HUES6 (cell line): ENCODE measurements at regions not wholly inside any gene's neighbourhood (a gene's known extent, or its start where the extent isn't known, plus 50 kb on each side); places are given as distances from the start of the nearest gene placed in this dataset.

Experiments
- H3K27ac ChIP-seq: 2 replicates; pipeline ENCODE4 v1.7.0; 2013; ENCODE audit warnings: low read depth, mild to moderate bottlenecking, low read length, inconsistent platforms
- H3K27me3 ChIP-seq: 2 replicates; pipeline ENCODE4 v1.6.1; 2013; ENCODE audit warnings: low read length; ENCODE audit not compliant: control insufficient read depth, insufficient read depth
- H3K36me3 ChIP-seq: 2 replicates; pipeline ENCODE4 v1.6.1; 2013; ENCODE audit warnings: low read length; ENCODE audit not compliant: control insufficient read depth, insufficient read depth
- H3K4me1 ChIP-seq: 2 replicates; pipeline ENCODE4 v1.6.1; 2013; ENCODE audit warnings: low read length; ENCODE audit not compliant: control insufficient read depth, insufficient read depth
- H3K4me3 ChIP-seq: 2 replicates; pipeline ENCODE4 v1.5.1; 2013; ENCODE audit warnings: low read depth, low read length
- H3K9ac ChIP-seq: one replicate; pipeline ENCODE4 v1.6.1; 2013; ENCODE audit warnings: mild to moderate bottlenecking, low read length
- H3K9me3 ChIP-seq: 2 replicates; pipeline ENCODE4 v1.6.1; 2013; ENCODE audit warnings: low read depth, low read length; ENCODE audit not compliant: control insufficient read depth, insufficient read depth

DNA sequence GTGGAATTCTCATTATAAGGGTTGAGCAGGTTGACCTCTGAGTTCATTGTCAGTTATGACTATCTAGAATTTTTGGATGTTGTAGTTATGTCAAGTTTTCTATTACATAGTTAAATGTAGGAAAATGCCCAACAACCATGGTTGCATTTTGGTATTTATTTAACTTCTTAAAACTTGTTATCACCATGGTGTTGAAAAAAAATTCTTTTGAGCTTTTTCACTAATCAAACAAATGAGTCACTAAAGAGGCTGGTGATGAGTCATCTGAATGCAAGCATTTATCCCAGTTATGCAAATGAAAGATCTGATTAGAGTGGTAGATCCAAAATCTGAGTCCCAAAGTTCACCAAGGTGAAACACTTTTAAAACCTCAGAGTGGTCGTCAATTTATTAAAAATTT is 624.7 kb upstream of the IGFBP3 start:
- Histone ChIP-seq H3K4me3 (no peak overlapping the region), H3K9me3 (no peaks in the 10 kb centered on the region), H3K9ac (no peak overlapping the region), H3K27me3 (no peaks in the 10 kb centered on the region), H3K36me3 (no peaks in the 10 kb centered on the region), H3K4me1 (peaks cover 19% of the 10 kb centered on the region), H3K27ac (no peak overlapping the region)

DNA sequence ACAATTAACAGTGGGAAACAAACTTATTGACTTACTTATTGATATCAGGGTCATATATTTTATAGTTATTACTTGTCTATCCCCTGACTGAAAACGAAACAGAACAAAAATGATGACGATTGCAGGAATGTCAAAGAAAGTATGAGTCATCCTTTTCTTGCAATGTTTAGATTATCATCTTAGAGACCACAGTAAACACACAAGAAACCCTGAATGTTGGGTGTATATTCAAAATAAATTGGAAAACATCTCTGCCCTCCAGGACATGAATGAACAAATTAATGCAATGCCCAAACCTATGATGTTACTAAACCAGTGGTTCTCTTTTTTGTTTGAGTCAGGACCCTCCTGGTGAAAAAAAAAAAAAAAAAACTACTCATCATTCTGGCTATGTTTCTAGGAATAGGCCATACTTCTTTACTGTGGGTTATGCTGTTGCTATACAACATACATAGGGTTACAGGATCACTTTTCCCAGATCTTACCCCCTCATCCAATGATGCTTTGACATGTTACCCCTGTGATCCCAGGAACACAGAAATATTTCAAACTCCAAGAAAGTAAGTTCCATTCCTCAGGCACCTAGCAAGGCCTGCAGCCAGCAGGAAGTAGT is 623.4 kb upstream of the IGFBP3 start:
- Histone ChIP-seq H3K4me3 (no peak overlapping the region), H3K4me1 (peaks cover 28% of the 10 kb centered on the region), H3K36me3 (no peaks in the 10 kb centered on the region), H3K9me3 (no peaks in the 10 kb centered on the region), H3K27ac (no peak overlapping the region), H3K9ac (no peak overlapping the region), H3K27me3 (no peaks in the 10 kb centered on the region)

DNA sequence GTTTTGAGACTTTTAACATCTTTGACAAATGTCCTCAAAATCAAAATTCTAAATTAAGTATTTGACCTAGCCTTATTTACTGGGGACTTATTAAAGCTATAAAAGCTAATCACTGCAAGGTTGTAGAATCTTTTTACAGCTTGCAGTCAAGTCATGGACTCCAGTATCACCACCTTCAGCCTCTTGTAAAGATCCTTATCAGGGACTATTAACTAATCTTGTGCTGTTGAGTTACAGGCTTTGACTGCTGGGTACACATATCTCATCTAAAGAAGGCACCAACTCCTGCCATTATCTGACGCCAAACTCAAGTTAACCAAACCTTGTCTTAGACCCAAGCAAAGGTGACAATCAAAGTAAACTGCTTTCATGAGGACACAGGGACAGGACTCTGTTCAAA is 621.0 kb upstream of the IGFBP3 start:
- Histone ChIP-seq H3K27me3 (no peaks in the 10 kb centered on the region; the same call in 1 of the 2 replicates), H3K27ac (no peak overlapping the region), H3K4me1 (peaks cover 29% of the 10 kb centered on the region), H3K4me3 (no peak overlapping the region), H3K36me3 (no peaks in the 10 kb centered on the region), H3K9ac (no peak overlapping the region), H3K9me3 (no peaks in the 10 kb centered on the region)

DNA sequence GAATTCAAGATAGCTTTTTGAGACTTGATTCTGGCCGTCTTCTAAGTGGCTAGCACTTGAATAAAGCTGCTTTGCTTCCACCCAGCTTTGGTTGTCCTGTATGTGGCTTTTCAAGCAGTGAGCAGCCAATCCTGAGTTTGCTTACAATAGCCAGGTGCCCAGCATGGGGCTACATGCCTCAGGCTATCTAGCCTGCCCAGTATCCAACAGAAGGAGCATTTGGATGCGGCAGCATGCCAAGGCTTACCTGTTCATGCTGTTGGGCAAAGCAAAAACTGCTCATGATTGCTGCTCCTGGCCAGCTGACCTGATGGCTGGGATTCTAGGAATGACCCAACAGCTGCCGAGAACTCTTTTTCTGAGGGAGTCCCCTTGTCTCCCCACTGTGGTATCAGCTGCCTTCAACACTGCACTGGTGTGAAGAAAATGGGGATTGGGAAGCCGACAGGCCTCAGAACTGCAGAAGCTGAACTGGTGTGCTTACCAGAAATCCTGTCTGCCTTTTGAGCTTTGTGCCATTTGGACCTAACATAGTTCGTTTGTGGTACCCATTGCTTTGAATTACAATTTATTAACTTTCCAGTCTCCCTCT is 618.9 kb upstream of the IGFBP3 start:
- Histone ChIP-seq H3K27me3 (peaks cover 11% of the 10 kb centered on the region; the same call in 1 of the 2 replicates), H3K9ac (no peak overlapping the region), H3K4me3 (no peak overlapping the region), H3K4me1 (peaks cover 32% of the 10 kb centered on the region), H3K9me3 (peaks cover 4% of the 10 kb centered on the region), H3K36me3 (no peaks in the 10 kb centered on the region), H3K27ac (no peak overlapping the region)

DNA sequence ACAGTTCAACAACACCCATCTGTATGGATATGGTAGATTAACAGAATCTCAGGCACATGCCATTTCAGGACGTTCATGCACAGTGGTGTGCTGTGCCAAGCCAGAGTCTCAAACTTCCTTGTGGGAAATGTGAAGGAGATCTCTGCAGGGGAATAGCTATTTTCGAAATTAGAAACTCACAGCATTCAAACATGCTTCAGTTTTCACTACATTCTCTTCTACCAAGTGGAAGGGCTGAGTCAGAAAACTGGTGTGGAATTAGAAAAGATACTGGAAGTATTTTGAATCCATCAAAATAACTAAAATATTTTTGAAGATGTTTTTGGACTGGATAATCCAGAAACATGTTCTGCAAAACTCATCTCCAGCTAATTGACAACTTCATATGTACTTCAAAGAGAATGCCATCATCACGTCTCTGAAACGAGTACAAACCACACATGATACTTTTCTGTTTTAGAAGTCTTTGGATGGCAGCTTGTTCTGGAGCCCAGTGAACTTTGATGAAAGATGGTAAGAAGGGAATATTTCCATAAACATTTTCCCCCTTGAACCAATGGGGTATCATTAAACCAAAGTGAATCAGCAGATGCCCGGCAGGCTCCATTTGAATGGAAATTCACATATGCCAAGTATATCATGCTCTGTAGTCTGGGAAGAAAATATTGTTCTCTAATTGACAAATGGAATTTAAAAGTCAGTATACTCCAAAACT is 616.3 kb upstream of the IGFBP3 start:
- H3K9me3 ChIP-seq = peaks cover 4% of the 10 kb centered on the region
- no peak overlapping the region for H3K4me3 ChIP-seq
- peaks cover 25% of the 10 kb centered on the region; the same call in 1 of the 2 replicates for H3K27me3 ChIP-seq
- H3K9ac ChIP-seq = no peak overlapping the region
- H3K4me1 ChIP-seq = peaks cover 28% of the 10 kb centered on the region
- H3K36me3 ChIP-seq = no peaks in the 10 kb centered on the region
- no peak overlapping the region for H3K27ac ChIP-seq

DNA sequence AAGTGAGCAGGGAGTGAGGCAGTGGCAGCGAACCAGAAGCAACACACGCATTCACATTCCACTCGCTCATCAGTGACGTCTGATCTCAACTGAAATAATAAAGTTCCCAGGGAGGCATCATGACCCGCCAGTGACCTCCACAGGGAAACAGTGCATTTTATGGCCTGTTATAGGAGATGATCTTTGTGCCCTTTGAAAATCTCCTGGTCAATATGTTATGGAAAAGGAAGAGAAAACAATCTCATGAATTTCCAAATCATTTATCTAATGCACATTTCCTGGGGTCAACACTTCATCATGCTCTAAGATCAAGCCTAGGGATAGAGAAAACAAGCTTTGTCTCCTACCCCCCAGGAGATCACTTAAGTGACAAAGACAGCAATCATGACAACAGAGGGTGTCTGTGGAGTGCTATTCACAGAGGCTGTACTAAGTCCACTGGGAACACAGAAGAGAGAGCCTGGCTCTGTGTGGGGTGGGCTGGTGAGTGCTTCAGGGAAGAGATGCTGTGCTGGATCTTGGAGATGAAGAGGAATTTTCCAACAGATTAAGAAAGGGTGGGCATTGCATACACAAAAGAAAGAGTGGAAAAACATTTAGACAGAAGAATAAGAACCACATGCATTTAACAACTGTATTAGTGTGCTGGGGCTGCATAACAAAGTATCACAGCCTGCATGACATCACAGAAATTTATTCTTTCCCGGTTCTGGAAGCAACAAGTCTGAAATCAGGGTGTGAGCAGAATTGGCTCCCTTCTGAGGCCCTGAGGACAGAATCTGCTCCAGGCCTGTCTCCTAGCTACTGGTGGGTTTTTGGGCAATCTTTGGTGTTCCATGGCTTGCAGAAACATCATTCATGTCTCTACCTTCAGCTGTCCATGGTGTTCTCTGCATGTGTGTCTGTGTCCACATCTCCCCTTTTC is 613.9 kb upstream of the IGFBP3 start:
- H3K36me3 ChIP-seq = no peaks in the 10 kb centered on the region
- no peak overlapping the region; the same call in 1 of the 2 replicates for H3K4me3 ChIP-seq
- no peak overlapping the region for H3K9ac ChIP-seq
- H3K9me3 ChIP-seq = peaks cover 12% of the 10 kb centered on the region
- peaks cover 24% of the 10 kb centered on the region for H3K4me1 ChIP-seq
- no peak overlapping the region for H3K27ac ChIP-seq
- H3K27me3 ChIP-seq = peaks cover 25% of the 10 kb centered on the region; the same call in 1 of the 2 replicates

DNA sequence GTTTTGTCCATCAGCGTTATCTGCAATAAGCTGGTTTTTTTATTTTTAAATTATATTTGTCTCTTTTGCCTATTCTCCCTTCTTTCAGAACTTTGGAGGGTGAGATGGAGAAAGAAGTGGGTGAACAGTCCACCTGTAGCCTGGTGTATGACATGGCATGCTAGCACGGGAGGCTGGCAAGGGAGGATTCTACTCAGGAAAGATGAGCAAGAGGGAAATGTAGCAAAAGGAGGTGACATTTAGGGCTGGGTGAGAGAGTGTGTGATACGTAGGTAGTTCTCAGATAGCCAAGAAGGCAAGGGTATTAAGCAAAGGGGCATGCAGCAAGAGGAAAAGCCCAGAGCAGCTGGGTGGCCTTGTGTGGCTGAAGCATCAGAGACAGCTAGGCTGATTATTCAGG is 612.9 kb upstream of the IGFBP3 start:
- H3K4me3 ChIP-seq = no peak overlapping the region
- H3K4me1 ChIP-seq = peaks cover 18% of the 10 kb centered on the region
- H3K9ac ChIP-seq = no peak overlapping the region
- peaks cover 12% of the 10 kb centered on the region for H3K9me3 ChIP-seq
- H3K27me3 ChIP-seq = peaks cover 25% of the 10 kb centered on the region; the same call in 1 of the 2 replicates
- H3K36me3 ChIP-seq = no peaks in the 10 kb centered on the region
- no peak overlapping the region for H3K27ac ChIP-seq

DNA sequence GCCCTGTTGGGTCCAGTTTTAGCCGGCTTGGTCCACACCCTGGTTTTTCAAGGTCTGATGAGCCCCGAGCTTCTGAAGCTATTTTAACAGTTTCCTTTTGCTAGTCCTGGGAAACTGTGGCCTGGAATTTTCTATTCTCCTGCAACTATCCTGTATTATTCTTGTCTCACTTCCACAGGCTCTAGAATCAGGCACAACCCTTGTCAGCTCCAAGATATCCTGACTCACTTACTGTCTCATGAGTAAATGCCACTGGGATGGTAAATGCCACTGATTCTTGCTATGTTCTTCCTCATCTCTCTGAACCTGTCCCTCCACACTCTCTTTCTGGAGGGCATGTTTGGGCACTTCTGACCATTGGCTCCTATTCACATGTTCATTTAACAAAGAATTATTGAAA is 611.5 kb upstream of the IGFBP3 start:
- Histone ChIP-seq H3K36me3 (no peaks in the 10 kb centered on the region), H3K4me1 (peaks cover 18% of the 10 kb centered on the region), H3K27ac (no peak overlapping the region), H3K27me3 (peaks cover 25% of the 10 kb centered on the region; the same call in 1 of the 2 replicates), H3K9ac (no peak overlapping the region), H3K9me3 (peaks cover 18% of the 10 kb centered on the region), H3K4me3 (no peak overlapping the region)

DNA sequence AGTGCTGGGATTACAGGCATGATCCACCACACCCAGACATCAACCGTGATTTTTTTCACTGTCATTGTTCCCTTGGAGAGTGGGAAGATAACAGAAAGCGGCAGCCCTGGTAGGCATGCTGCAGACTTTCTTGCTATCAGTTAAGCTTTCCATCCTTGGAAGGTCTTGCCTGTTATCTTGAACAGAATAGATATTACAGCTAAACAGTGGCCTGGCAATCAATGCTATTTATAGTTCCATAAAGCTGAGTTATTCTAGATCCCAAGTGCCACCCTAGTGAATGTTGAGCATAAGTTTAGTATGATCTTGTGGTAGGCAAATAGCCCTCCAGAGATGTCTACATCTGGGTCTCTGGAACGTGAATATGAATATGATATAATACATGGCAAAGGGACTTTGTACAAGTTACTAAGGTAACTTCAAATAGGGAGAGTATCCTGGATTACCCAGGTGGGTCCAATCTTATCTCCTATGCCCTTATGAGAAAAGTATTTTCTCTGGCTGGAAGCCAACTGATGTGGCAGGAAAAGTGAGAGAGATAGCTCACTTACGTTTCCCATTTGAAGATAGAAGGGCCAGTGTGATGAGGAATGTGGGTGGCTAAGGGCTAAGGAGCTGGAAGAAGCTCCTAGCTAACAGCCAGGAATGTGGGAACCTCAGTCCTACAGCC is 609.1 kb upstream of the IGFBP3 start:
- Histone ChIP-seq H3K4me3 (no peak overlapping the region), H3K27me3 (peaks cover 14% of the 10 kb centered on the region; the same call in 1 of the 2 replicates), H3K36me3 (no peaks in the 10 kb centered on the region), H3K27ac (no peak overlapping the region), H3K9ac (no peak overlapping the region), H3K9me3 (peaks cover 22% of the 10 kb centered on the region), H3K4me1 (peaks cover 13% of the 10 kb centered on the region)

DNA sequence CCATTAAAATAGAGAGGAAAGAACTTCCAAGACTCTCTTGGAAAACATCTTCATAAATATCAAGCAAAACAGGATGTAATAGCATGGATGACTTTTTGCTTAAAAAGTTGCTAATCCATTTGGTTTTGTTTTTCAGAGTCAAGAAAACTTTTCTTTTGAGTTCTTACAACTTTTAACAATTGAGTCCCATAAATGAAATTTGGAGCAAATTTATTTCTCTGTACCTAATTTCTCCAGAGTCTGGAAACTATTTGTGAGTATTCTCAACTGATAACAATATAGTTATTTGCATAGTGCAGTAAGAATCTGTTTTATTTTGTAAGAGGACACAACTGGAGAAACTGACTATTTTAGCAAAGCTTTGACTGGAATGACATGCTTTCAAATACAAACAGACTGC is 606.3 kb upstream of the IGFBP3 start:
- Histone ChIP-seq H3K4me3 (no peak overlapping the region), H3K36me3 (no peaks in the 10 kb centered on the region), H3K27ac (no peak overlapping the region), H3K27me3 (no peaks in the 10 kb centered on the region), H3K4me1 (no peaks in the 10 kb centered on the region), H3K9me3 (peaks cover 22% of the 10 kb centered on the region), H3K9ac (no peak overlapping the region)
